IPS DF 19.7 (cell line): ENCODE measurements at regions not wholly inside any gene's neighbourhood (a gene's known extent, or its start where the extent isn't known, plus 50 kb on each side); places are given as distances from the start of the nearest gene placed in this dataset.

Experiments used
- DNase-seq: peaks from one replicate; pipeline ENCODE4 v3.0.0-alpha.2; 2013; ENCODE audit warnings: low read depth, low spot score

- DNase-seq = no peak
Observed at GRCh38 chrX:4909348-4909747, 1195.9 kb upstream of the PRKX start.

GRCh38 chrX:4905576-4905975 lies 1192.1 kb upstream of the PRKX start:
- DNase-seq = no peak

GRCh38 chrX:4881277-4881676 lies 1167.8 kb upstream of the PRKX start:
- DNase-seq = no peak

- no peak for DNase-seq
Observed at GRCh38 chrX:4878640-4879039, 1165.2 kb upstream of the PRKX start.

- DNase-seq = no peak
Observed at GRCh38 chrX:4876268-4876667, 1162.8 kb upstream of the PRKX start.

- no peak for DNase-seq
Observed at GRCh38 chrX:4851534-4851933, 1138.1 kb upstream of the PRKX start.

- no peak for DNase-seq
Observed at GRCh38 chrX:4850312-4850711, 1136.9 kb upstream of the PRKX start.

- DNase-seq = no peak
Observed at GRCh38 chrX:4844376-4844775, 1130.9 kb upstream of the PRKX start.

- DNase-seq = no peak
Observed at GRCh38 chrX:4841216-4841745, 1127.8 kb upstream of the PRKX start.

GRCh38 chrX:4831574-4831973 lies 1118.1 kb upstream of the PRKX start:
- DNase-seq = no peak

GRCh38 chrX:4830880-4831557 lies 1117.6 kb upstream of the PRKX start:
- DNase-seq = no peak

GRCh38 chrX:4825550-4825949 lies 1112.1 kb upstream of the PRKX start:
- no peak for DNase-seq

GRCh38 chrX:4809571-4809970 lies 1096.1 kb upstream of the PRKX start:
- DNase-seq = no peak

- no peak for DNase-seq
Observed at GRCh38 chrX:4805502-4805901, 1092.1 kb upstream of the PRKX start.

- no peak for DNase-seq
Observed at GRCh38 chrX:4800756-4801155, 1087.3 kb upstream of the PRKX start.

GRCh38 chrX:4787971-4788370 lies 1074.5 kb upstream of the PRKX start:
- DNase-seq = no peak

GRCh38 chrX:4764888-4765287 lies 1051.4 kb upstream of the PRKX start:
- DNase-seq = no peak

GRCh38 chrX:4762196-4762595 lies 1048.7 kb upstream of the PRKX start:
- no peak for DNase-seq

- DNase-seq = no peak
Observed at GRCh38 chrX:4754878-4755604, 1041.6 kb upstream of the PRKX start.

GRCh38 chrX:4741024-4741423 lies 1027.6 kb upstream of the PRKX start:
- DNase-seq = no peak

GRCh38 chrX:4735299-4735698 lies 1021.9 kb upstream of the PRKX start:
- DNase-seq = no peak

- no peak for DNase-seq
Observed at GRCh38 chrX:4710618-4711433, 997.4 kb upstream of the PRKX start.
